Type B pancreatic cell (in vitro differentiated cells): ENCODE measurements at regions not wholly inside any gene's neighbourhood (a gene's known extent, or its start where the extent isn't known, plus 50 kb on each side); places are given as distances from the start of the nearest gene placed in this dataset.

ENCODE experiments used
- DNase-seq: peaks from one replicate; pipeline ENCODE4 v3.0.0; 2021; ENCODE audit warnings: mixed read lengths; ENCODE audit not compliant: unreplicated experiment; ENCODE audit errors: extremely low spot score
- H3K27ac Mint-ChIP-seq: 2 replicates; pipeline ENCODE4 v1.8.0; 2021; ENCODE audit warnings: mild to moderate bottlenecking, mixed read lengths
- H3K27me3 Mint-ChIP-seq: 2 replicates; pipeline ENCODE4 v1.8.0; 2021; ENCODE audit warnings: mixed read lengths
- H3K36me3 Mint-ChIP-seq: 2 replicates; pipeline ENCODE4 v1.8.0; 2021; ENCODE audit warnings: mixed read lengths
- H3K4me1 Mint-ChIP-seq: one replicate; pipeline ENCODE4 v1.8.0; 2021; ENCODE audit warnings: mixed read lengths; ENCODE audit not compliant: unreplicated experiment
- H3K4me3 Mint-ChIP-seq: 2 replicates; pipeline ENCODE4 v1.8.0; 2021; ENCODE audit warnings: mild to moderate bottlenecking, mixed read lengths
- H3K9me3 Mint-ChIP-seq: 2 replicates; pipeline ENCODE4 v1.8.0; 2021; ENCODE audit warnings: mixed read lengths
- CTCF ChIP-seq: fragments of 200-600 bp; sonication (generic); conservative IDR thresholded peaks from 2 replicates; pipeline ENCODE4 v1.5.0; 2021; ENCODE audit warnings: antibody characterized with exemption, mild to moderate bottlenecking

- no peak overlapping the region for H3K4me3 Mint-ChIP-seq
- no peak for TF ChIP-seq CTCF
- peaks cover 10% of the 10 kb centered on the region for H3K27me3 Mint-ChIP-seq
- no peak for DNase-seq
- H3K9me3 Mint-ChIP-seq: peaks cover 3% of the 10 kb centered on the region
- no peak overlapping the region for H3K27ac Mint-ChIP-seq
- H3K36me3 Mint-ChIP-seq: no peaks in the 10 kb centered on the region
- H3K4me1 Mint-ChIP-seq: no peaks in the 10 kb centered on the region
Observed at GRCh38 chr9:79929285-79929684, 357.5 kb downstream of the TLE4 start.

DNA sequence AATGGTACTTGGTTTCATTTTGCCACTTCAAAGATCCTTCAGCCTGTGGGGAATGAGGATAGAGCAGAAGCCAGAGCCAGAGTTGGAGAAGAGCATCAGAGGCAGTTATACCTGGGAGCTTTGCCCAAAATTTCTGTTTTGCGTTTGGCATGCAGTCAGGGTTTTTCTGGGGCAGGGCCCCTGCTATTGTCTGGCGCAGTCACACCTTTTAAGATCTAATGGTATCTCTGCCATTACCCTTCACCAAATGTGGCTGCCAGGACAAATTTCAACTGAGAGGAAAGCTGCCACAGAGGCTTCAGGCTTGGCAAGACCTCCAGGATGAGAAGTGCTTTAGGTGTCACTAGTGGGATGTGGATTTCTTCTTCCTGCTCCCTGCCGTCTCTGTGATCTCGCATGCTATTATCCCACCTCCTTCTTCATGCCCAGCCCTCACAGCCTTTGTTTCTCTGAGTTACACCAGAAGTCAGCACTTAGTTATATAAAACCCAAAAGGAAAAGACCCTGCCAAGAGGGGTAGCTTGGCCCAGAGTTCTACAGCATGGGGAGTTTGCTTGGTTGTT is 357.0 kb downstream of the TLE4 start:
- Mint-ChIP-seq H3K4me1 (no peaks in the 10 kb centered on the region), H3K9me3 (peaks cover 3% of the 10 kb centered on the region), H3K36me3 (no peaks in the 10 kb centered on the region), H3K27ac (no peak overlapping the region), H3K27me3 (peaks cover 10% of the 10 kb centered on the region), H3K4me3 (no peak overlapping the region)
- DNase-seq: no peak
- TF ChIP-seq CTCF: no peak

DNA sequence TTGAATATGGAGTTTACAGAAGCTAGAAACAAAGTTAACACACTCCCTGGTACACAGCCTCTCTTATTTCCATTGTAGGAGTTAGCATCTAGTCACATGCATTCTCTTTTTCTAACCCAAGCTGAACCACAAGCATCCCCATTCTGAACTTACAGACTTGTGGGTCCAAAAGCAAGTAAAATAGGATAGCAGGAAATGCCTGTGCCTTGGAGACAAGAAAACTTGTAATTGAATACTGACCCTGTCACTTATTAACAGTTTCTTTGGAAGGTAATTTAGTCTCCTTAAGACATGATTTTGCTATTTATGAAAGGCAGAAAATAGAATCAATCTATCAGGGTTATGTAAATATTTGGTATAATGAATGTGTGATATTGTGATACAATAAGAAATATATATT is 353.6 kb downstream of the TLE4 start:
- H3K27ac Mint-ChIP-seq: no peak overlapping the region
- TF ChIP-seq CTCF: no peak
- H3K4me1 Mint-ChIP-seq: no peaks in the 10 kb centered on the region
- no peaks in the 10 kb centered on the region for H3K9me3 Mint-ChIP-seq
- H3K4me3 Mint-ChIP-seq: no peak overlapping the region
- H3K36me3 Mint-ChIP-seq: no peaks in the 10 kb centered on the region
- peaks cover 17% of the 10 kb centered on the region for H3K27me3 Mint-ChIP-seq
- no peak for DNase-seq

DNA sequence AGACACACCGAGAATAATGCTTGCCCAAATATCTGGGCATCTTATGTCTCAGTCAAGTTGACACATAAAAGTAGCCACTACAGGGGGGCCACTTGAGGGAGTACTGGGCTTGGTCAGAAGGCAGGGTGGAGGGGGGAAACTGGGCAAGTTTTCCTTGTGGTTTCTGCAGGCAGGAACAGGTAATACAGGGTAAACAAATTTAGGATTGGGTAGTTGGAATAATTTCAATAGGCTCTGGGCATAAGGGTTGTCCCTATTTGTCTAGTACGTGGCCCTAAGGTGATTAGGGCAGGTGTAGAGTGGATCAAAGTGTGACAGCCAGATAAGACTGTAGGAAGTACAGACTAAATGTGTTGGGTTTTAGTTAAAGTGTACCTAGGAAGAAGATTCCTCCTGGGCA is 353.1 kb downstream of the TLE4 start:
- no peak for DNase-seq
- H3K27me3 Mint-ChIP-seq: peaks cover 15% of the 10 kb centered on the region
- H3K36me3 Mint-ChIP-seq: no peaks in the 10 kb centered on the region

GRCh38 chr9:79917421-79917820 is 345.7 kb downstream of the TLE4 start:
- H3K4me3 Mint-ChIP-seq: no peak overlapping the region
- H3K4me1 Mint-ChIP-seq: no peaks in the 10 kb centered on the region
- H3K36me3 Mint-ChIP-seq: no peaks in the 10 kb centered on the region
- H3K9me3 Mint-ChIP-seq: peaks cover 4% of the 10 kb centered on the region
- no peak for DNase-seq
- no peak overlapping the region for H3K27ac Mint-ChIP-seq
- TF ChIP-seq CTCF: no peak
- H3K27me3 Mint-ChIP-seq: peaks cover 23% of the 10 kb centered on the region

More for the DNA sequence above, 353.1 kb downstream of the TLE4 start:
- no peak for TF ChIP-seq CTCF
- H3K4me1 Mint-ChIP-seq: no peaks in the 10 kb centered on the region
- H3K27ac Mint-ChIP-seq: no peak overlapping the region
- peaks cover 2% of the 10 kb centered on the region for H3K9me3 Mint-ChIP-seq
- no peak overlapping the region for H3K4me3 Mint-ChIP-seq

DNA sequence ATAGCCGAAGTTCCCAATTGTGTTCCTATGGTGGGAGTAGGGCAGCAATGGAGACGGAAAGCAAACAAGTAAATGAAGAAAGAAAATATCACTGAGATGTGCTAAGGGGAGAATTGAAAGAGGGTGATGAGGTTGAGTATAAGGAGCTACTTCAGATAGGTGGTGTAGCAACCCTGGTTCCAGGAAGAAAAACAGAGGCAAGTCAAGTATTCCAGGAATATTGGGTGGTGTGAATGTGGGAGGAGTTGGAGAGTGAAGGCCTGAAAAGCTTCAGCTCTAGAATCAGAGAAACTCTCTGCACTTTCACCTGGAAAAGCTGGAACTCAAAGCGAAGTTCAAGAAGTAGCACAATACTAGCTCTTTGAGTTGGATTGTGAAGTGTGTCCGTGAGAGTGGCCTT is 342.1 kb downstream of the TLE4 start:
- TF ChIP-seq CTCF: no peak
- no peaks in the 10 kb centered on the region for H3K9me3 Mint-ChIP-seq
- H3K36me3 Mint-ChIP-seq: no peaks in the 10 kb centered on the region
- no peak for DNase-seq
- no peak overlapping the region for H3K27ac Mint-ChIP-seq
- H3K4me1 Mint-ChIP-seq: no peaks in the 10 kb centered on the region
- peaks cover 22% of the 10 kb centered on the region for H3K27me3 Mint-ChIP-seq
- no peak overlapping the region for H3K4me3 Mint-ChIP-seq
